ENCODE measurements at regions not wholly inside any gene's neighbourhood (a gene's known extent, or its start where the extent isn't known, plus 50 kb on each side); places are given as distances from the start of the nearest gene placed in this dataset.
"Not testable (repeated sequence)": the region's sequence is repeated elsewhere in the genome, so short reads cannot be mapped to it uniquely, and the experiment has no call there.

GRCh38 chr20:16842486-16843120 lies 94.4 kb downstream of the OTOR start:
- H3K36me3 Mint-ChIP-seq (ENCODE audit: low read depth), result no peaks in the 10 kb centered on the region
- H3K4me3 Mint-ChIP-seq, result no peak overlapping the region

DNA sequence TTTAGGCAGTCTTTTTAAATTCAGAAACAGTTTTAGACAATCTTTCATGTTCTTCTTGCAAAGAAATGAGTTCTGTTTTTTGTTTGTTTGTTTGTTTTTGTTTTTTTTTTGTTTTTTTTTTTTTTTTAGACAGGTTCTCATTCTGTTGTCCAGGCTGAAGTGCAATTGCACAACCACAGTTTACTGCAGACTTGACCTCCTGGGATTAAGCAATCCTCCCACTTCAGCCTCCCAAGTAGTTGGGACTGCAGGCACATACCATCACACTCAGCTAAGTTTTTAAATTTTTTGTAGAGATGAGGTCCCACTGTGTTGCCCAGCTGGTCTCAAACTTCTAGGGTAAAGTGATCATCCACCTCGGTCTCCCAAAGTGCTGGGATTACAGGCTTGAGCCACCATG lies 96.2 kb downstream of the OTOR start:
- no peaks in the 10 kb centered on the region for H3K4me1 Mint-ChIP-seq
- no peak overlapping the region for H3K4me3 Mint-ChIP-seq
- no peaks in the 10 kb centered on the region for H3K36me3 Mint-ChIP-seq (ENCODE audit: low read depth)
- no peaks in the 10 kb centered on the region for H3K9me3 Mint-ChIP-seq
- ATAC-seq (replicated peaks), result no peak
- H3K27me3 Mint-ChIP-seq, result peaks cover 11% of the 10 kb centered on the region
- H3K27ac Mint-ChIP-seq, result no peak overlapping the region

More at GRCh38 chr20:16842486-16843120, 94.4 kb downstream of the OTOR start:
- no peak for ATAC-seq (replicated peaks)
- H3K27ac Mint-ChIP-seq, result no peak overlapping the region
- H3K9me3 Mint-ChIP-seq, result no peaks in the 10 kb centered on the region
- H3K27me3 Mint-ChIP-seq, result peaks cover 11% of the 10 kb centered on the region
- H3K4me1 Mint-ChIP-seq, result no peaks in the 10 kb centered on the region

DNA sequence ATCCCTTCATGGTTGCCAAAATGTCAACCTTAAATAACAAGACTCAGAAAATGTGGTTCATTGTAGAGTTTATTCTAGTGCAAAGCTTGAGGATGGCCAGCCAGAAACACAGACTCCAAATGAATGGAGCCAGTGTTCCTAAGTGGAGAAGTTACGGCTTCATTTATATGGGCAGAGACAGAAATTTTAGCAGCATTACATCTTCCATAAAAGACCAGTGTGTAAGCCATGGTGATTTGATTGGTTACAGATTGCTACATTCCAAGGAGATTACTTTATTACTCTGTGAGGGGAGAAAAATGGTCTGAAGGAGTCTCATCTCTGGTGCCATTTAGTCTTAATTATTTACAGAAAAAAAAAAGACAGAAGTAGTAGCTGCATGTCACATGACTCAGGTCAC lies 97.8 kb downstream of the OTOR start:
- Mint-ChIP-seq H3K27ac (no peak overlapping the region), H3K4me3 (no peak overlapping the region), H3K4me1 (no peaks in the 10 kb centered on the region), H3K9me3 (no peaks in the 10 kb centered on the region), H3K36me3 (ENCODE audit: low read depth) (no peaks in the 10 kb centered on the region), H3K27me3 (peaks cover 11% of the 10 kb centered on the region)
- no peak for ATAC-seq (replicated peaks)

GRCh38 chr20:16848061-16848460 lies 99.9 kb downstream of the OTOR start:
- Mint-ChIP-seq H3K9me3 (peaks cover 2% of the 10 kb centered on the region), H3K4me3 (no peak overlapping the region), H3K27ac (no peak overlapping the region), H3K27me3 (peaks cover 8% of the 10 kb centered on the region), H3K36me3 (ENCODE audit: low read depth) (no peaks in the 10 kb centered on the region), H3K4me1 (no peaks in the 10 kb centered on the region)
- no peak for ATAC-seq (replicated peaks)

DNA sequence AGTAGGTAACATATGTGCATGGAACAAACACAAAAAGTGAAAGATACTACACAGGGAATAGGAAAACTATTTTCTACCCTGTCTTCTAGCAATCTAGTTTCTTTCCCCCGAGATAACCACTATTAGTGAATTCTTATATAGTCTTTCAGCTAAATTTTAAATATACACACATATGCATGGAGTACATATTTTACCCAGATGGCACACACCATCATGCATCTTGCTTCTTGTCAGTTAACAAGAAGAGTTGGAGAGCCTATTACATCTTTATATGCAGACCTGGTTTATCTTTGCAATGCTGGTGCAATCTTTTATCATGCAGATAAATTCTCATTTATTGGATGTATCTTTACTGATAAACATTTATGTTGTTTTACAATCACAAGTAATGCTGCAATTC lies 100.4 kb downstream of the OTOR start:
- H3K27me3 Mint-ChIP-seq, result peaks cover 7% of the 10 kb centered on the region
- no peak overlapping the region for H3K4me3 Mint-ChIP-seq
- H3K4me1 Mint-ChIP-seq, result no peaks in the 10 kb centered on the region
- H3K36me3 Mint-ChIP-seq (ENCODE audit: low read depth), result no peaks in the 10 kb centered on the region
- no peak overlapping the region for H3K27ac Mint-ChIP-seq
- ATAC-seq (replicated peaks), result no peak
- H3K9me3 Mint-ChIP-seq, result peaks cover 4% of the 10 kb centered on the region

- ATAC-seq (replicated peaks), result no peak
- Mint-ChIP-seq H3K4me1 (no peaks in the 10 kb centered on the region), H3K4me3 (no peak overlapping the region)
Measured at GRCh38 chr20:16860914-16861313, 112.8 kb downstream of the OTOR start.

GRCh38 chr20:16861708-16862107 lies 113.5 kb downstream of the OTOR start:
- Mint-ChIP-seq H3K27me3 (peaks cover 11% of the 10 kb centered on the region), H3K4me1 (no peaks in the 10 kb centered on the region), H3K36me3 (ENCODE audit: low read depth) (no peaks in the 10 kb centered on the region), H3K27ac (no peak overlapping the region), H3K9me3 (peaks cover 9% of the 10 kb centered on the region), H3K4me3 (no peak overlapping the region)
- no peak for ATAC-seq (replicated peaks)

More at GRCh38 chr20:16860914-16861313, 112.8 kb downstream of the OTOR start:
- Mint-ChIP-seq H3K36me3 (ENCODE audit: low read depth) (no peaks in the 10 kb centered on the region), H3K9me3 (peaks cover 9% of the 10 kb centered on the region), H3K27ac (no peak overlapping the region), H3K27me3 (peaks cover 18% of the 10 kb centered on the region)

DNA sequence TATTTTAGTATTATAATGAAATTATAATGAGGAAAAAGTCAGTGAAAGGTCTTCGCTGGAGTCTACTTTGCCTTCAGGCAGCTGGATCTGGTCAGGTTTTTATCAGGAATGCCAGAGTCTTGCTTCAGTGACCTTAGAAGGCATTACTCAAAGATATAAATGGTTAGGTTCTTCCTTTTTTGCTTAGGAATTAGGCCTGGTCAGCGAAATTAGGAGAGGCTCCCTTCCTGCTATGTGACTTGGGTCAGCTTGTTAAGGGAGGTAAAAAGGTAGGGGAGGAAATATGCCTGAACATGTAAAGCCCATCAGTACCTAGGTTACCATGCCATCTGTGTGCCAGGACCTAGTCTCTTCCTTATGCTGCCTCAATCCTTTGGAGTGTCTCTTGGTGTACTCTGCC lies 115.1 kb downstream of the OTOR start:
- Mint-ChIP-seq H3K27me3 (peaks cover 6% of the 10 kb centered on the region), H3K9me3 (peaks cover 4% of the 10 kb centered on the region), H3K4me1 (no peaks in the 10 kb centered on the region), H3K36me3 (ENCODE audit: low read depth) (no peaks in the 10 kb centered on the region), H3K27ac (no peak overlapping the region), H3K4me3 (no peak overlapping the region)
- no peak for ATAC-seq (replicated peaks)

GRCh38 chr20:16864069-16864468 lies 115.9 kb downstream of the OTOR start:
- H3K4me3 Mint-ChIP-seq, result no peak overlapping the region
- no peak for ATAC-seq (replicated peaks)
- peaks cover 4% of the 10 kb centered on the region for H3K9me3 Mint-ChIP-seq
- H3K27me3 Mint-ChIP-seq, result no peaks in the 10 kb centered on the region
- H3K4me1 Mint-ChIP-seq, result no peaks in the 10 kb centered on the region
- no peaks in the 10 kb centered on the region for H3K36me3 Mint-ChIP-seq (ENCODE audit: low read depth)
- no peak overlapping the region for H3K27ac Mint-ChIP-seq

DNA sequence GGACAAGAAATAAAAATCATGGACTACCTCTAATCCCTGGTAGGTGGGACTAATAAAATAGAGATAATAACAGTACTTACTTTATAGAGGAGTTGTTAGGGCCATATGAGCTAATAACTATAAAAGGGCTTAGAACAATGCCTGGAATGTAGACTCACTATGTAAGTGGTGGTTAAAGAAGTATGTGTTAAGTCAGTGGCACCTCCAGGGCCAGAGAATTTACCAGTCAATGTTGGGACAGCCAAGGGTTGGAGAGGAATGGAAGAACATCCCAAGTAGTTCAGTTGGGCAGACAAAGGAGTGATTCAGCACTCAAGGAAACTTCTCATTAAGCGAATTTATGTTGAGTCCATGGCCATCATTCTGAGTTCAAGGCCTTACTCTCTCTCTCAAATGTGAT lies 116.8 kb downstream of the OTOR start:
- no peak overlapping the region for H3K27ac Mint-ChIP-seq
- H3K27me3 Mint-ChIP-seq, result no peaks in the 10 kb centered on the region
- H3K36me3 Mint-ChIP-seq (ENCODE audit: low read depth), result no peaks in the 10 kb centered on the region
- no peak overlapping the region for H3K4me3 Mint-ChIP-seq
- no peaks in the 10 kb centered on the region for H3K4me1 Mint-ChIP-seq
- no peak for ATAC-seq (replicated peaks)
- peaks cover 4% of the 10 kb centered on the region for H3K9me3 Mint-ChIP-seq

DNA sequence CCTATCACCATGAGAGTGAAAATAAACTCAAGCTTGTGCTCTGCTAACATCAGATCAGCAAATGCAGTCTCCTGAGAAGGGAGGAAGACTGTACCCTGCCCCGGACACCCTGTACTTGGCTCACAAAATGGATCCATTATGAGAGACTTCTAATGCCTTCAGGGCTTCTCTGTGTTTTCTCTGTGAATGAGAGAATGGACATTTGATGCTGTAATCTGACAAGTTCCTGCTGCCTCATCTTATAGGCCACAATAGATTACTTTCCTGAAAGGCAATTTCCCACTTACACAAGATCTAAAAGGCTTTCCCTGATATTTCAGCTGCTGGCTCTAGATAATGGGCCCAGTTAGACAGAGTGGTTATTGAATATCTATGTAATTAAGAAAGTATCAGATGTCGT lies 117.2 kb downstream of the OTOR start:
- H3K4me1 Mint-ChIP-seq, result no peaks in the 10 kb centered on the region
- H3K27me3 Mint-ChIP-seq, result no peaks in the 10 kb centered on the region
- no peak overlapping the region for H3K27ac Mint-ChIP-seq
- no peaks in the 10 kb centered on the region for H3K36me3 Mint-ChIP-seq (ENCODE audit: low read depth)
- ATAC-seq (replicated peaks), result no peak
- H3K4me3 Mint-ChIP-seq, result no peak overlapping the region
- peaks cover 4% of the 10 kb centered on the region for H3K9me3 Mint-ChIP-seq

- not testable (repeated sequence) for H3K9me3 Mint-ChIP-seq; H3K4me3 Mint-ChIP-seq; H3K27ac Mint-ChIP-seq; H3K4me1 Mint-ChIP-seq; ATAC-seq (replicated peaks); H3K27me3 Mint-ChIP-seq; H3K36me3 Mint-ChIP-seq (ENCODE audit: low read depth)
Measured at GRCh38 chr20:16873124-16873523, 125.0 kb downstream of the OTOR start.

GRCh38 chr20:16877053-16877554 lies 128.9 kb downstream of the OTOR start:
- no peak overlapping the region for H3K4me3 Mint-ChIP-seq
- no peak for ATAC-seq (replicated peaks)
- no peak overlapping the region for H3K27ac Mint-ChIP-seq
- no peaks in the 10 kb centered on the region for H3K9me3 Mint-ChIP-seq
- no peaks in the 10 kb centered on the region for H3K27me3 Mint-ChIP-seq
- H3K36me3 Mint-ChIP-seq (ENCODE audit: low read depth), result no peaks in the 10 kb centered on the region
- H3K4me1 Mint-ChIP-seq, result no peaks in the 10 kb centered on the region

DNA sequence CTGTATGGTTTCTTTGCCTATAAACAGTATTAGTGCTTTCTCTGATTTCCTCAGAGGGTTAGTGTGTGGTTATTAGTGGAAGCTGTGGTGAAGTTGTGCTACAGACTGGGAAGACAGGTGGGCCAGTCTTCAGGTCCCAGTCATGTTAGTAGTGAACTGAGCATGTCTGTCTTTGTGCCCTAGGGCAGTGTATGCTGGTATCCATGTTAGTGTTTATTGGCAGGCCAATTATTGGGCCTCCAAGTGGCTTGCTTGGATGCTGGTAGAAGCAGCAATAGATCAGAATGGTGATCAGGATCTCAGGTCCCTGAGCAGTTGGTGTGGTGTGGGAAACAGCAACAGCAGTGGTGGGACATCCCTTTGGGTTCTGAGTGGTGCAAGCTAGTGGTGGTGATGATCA lies 137.6 kb downstream of the OTOR start:
- H3K4me1 Mint-ChIP-seq, result no peaks in the 10 kb centered on the region
- peaks cover 15% of the 10 kb centered on the region for H3K27me3 Mint-ChIP-seq
- H3K36me3 Mint-ChIP-seq (ENCODE audit: low read depth), result no peaks in the 10 kb centered on the region
- H3K9me3 Mint-ChIP-seq, result no peaks in the 10 kb centered on the region
- H3K4me3 Mint-ChIP-seq, result no peak overlapping the region
- ATAC-seq (replicated peaks), result no peak
- no peak overlapping the region for H3K27ac Mint-ChIP-seq

- no peaks in the 10 kb centered on the region for H3K4me1 Mint-ChIP-seq
- no peak overlapping the region for H3K27ac Mint-ChIP-seq
- H3K9me3 Mint-ChIP-seq, result no peaks in the 10 kb centered on the region
- ATAC-seq (replicated peaks), result no peak
- no peak overlapping the region for H3K4me3 Mint-ChIP-seq
- H3K36me3 Mint-ChIP-seq (ENCODE audit: low read depth), result no peaks in the 10 kb centered on the region
- H3K27me3 Mint-ChIP-seq, result no peaks in the 10 kb centered on the region
Measured at GRCh38 chr20:16898433-16898832, 150.3 kb downstream of the OTOR start.

DNA sequence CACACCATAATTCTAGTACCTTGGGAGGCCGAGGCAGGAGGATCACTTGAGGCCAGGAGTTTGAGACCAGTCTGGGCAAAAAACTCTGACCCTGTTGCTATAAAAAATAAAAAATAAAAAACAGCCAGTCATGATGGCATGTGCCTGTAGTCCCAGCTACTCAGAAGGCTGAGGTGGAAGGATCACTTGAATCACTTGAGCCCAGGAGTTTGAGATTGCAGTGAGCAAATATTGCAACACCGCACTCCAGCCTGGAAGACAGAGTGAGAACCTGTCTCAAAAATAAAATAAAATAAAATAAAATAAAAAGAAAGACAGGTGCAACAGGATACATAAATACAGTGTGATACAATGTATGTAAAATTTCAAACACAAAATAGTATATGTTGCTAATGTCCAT lies 154.5 kb downstream of the OTOR start:
- Mint-ChIP-seq H3K4me3 (no peak overlapping the region), H3K36me3 (ENCODE audit: low read depth) (no peaks in the 10 kb centered on the region)
- no peak for ATAC-seq (replicated peaks)

More for the DNA sequence above, 154.5 kb downstream of the OTOR start:
- Mint-ChIP-seq H3K9me3 (no peaks in the 10 kb centered on the region), H3K27ac (no peak overlapping the region), H3K27me3 (no peaks in the 10 kb centered on the region), H3K4me1 (no peaks in the 10 kb centered on the region)

Data from activated T-helper 17 cell treated with anti-CD3 and anti-CD28 coated beads, Interleukin-2, amount 50 U/mL, for 72 hours (primary cell).